Heart left ventricle (tissue), 16 donors: ENCODE measurements at regions not wholly inside any gene's neighbourhood (a gene's known extent, or its start where the extent isn't known, plus 50 kb on each side); places are given as distances from the start of the nearest gene placed in this dataset.
A peak's percentile ranks its signal among the peaks of the same experiment; 100 is the strongest.

Experiments used
- ATAC-seq, 4 donors: fragments of 200-7000 bp; cut with Tn5 transposase; one replicate each; pipeline ENCODE4 v1.9.1; 2020 to 2022; ENCODE audit warnings: moderate library complexity in 4 of 4, mild to moderate bottlenecking in 3 of 4, moderate number of reproducible peaks in 1 of 4
- DNase-seq, 5 donors: peaks; one replicate each; pipeline ENCODE4 v3.0.0-alpha.2; 2020
- H3K27ac ChIP-seq, 12 donors: fragments of 200-600 bp; sonication (generic) in 4 of 12; one replicate each; pipeline versions ENCODE4 v1.5.0 to v1.8.0; 2016 to 2022; ENCODE audit warnings: mild to moderate bottlenecking in 2 of 12
- H3K27me3 ChIP-seq, 9 donors: fragments of 200-600 bp; sonication (generic) in 2 of 9; one replicate each; pipeline versions ENCODE4 v1.5.1 to v1.8.0; 2016 to 2022; ENCODE audit warnings: mild to moderate bottlenecking in 3 of 9
- H3K36me3 ChIP-seq, 9 donors: fragments of 200-600 bp; sonication (generic) in 2 of 9; one replicate each; pipeline versions ENCODE4 v1.5.0 to v1.8.0; 2018 to 2022; ENCODE audit warnings: mild to moderate bottlenecking in 2 of 9
- H3K4me1 ChIP-seq, 12 donors: fragments of 200-600 bp; sonication (generic) in 4 of 12; one replicate each; pipeline versions ENCODE4 v1.5.0 to v1.8.0; 2016 to 2022; ENCODE audit warnings: mild to moderate bottlenecking in 3 of 12
- H3K4me3 ChIP-seq, 12 donors: fragments of 200-600 bp; sonication (generic) in 4 of 12; one replicate each; pipeline versions ENCODE4 v1.5.0 to v1.8.0; 2017 to 2022; ENCODE audit warnings: mild to moderate bottlenecking in 9 of 12, moderate library complexity in 4 of 12
- H3K9me3 ChIP-seq, 12 donors: fragments of 200-600 bp; sonication (generic) in 4 of 12; one replicate each; pipeline versions ENCODE4 v1.5.0 to v1.8.0; 2016 to 2022; ENCODE audit warnings: mild to moderate bottlenecking in 1 of 12
- POLR2A ChIP-seq, 2 donors: fragments of 450-650 bp; IDR thresholded peaks; one replicate each; pipeline ENCODE4 v1.6.1; 2017; ENCODE audit warnings: antibody characterized with exemption in 2 of 2, mild to moderate bottlenecking in 2 of 2, moderate library complexity in 2 of 2
- WGBS, 4 donors: extraction: QIAGEN DNeasy Blood & Tissue Kit in 2 of 4; methylation state at CpG; one replicate each; pipeline versions ENCODE4 v1.1.5 to v1.1.7; 2013 to 2018; 5-methylcytosine and 5-hydroxymethylcytosine counted together
- intact Hi-C, 10 donors: fragments of 100-400 bp; cut with DNase I; formaldehyde crosslinking; loops; one replicate each; pipeline versions ENCODE4 v1.11.1 to v1.14.2; 2022
- TF ChIP-seq, protein P1 (sequence below), 12 donors: fragments of 200-600 bp; sonication (generic) in 4 of 12; IDR thresholded peaks; one replicate each; pipeline versions ENCODE4 v1.5.0 to v1.8.0; 2018 to 2022; ENCODE audit warnings: antibody characterized with exemption in 12 of 12, mild to moderate bottlenecking in 5 of 12
- donor health status: ischemic (EF 13 %, LVEDD 7.1; RV severe dilation, severe dysfunction).
- donor health status: healthy with polysubstance abuse.
- donor health status: DM: no; HTN: yes; CAD: no.
- donor health status: DM: no; HTN: no; CAD: no.
- donor health status: ischemic (EF 25% LVEDD 6.9; RV normal size, moderate dysfunction).
- donor health status: ischemic (EF 25% LVEDD 5.7; RV mildly dilated, moderate dysfunction).
- donor health status: healthy.
- donor health status: DM: yes; HTN: yes; CAD: no.
- donor health status: ischemic (EF 35%, LVEDD 5.7; RV mildly dilated, moderate dysfunction).
- donor health status: nonischemic (EF 11% LVEDD 7.7; RV severe dilation, severe dysfunction).
- donor health status: DM: yes; HTN: yes; CAD: no.
- donor health status: PGD.
- donor health status: ischemic (EF 29% LVEDD 5.4; RV normal size, mild dysfunction).
- donor health status: nonischemic (EF 23%, LVEDD 6.1; RV moderate dilation, normal function).

DNA sequence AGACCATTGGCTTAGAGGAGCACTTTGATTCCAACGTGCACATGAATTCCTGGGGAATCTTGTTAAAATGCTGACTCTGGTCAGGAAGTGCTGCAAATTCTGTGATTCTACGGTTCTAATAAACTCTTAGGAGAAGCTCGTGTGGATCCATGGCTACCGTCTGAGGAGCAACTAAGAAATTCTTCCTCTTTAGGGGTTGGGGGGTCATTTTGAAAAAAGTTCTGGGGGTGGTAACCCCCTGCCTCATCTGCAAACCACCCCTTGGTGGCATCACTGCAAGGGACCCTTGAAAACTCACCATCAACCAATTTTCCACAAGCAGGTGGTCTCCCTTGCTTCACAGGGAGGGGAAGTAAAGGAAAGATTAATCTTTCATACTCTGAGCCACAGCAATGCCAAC lies 52.2 kb upstream of the IGF1R start:
- no peaks in the 10 kb centered on the region for H3K9me3 ChIP-seq
- WGBS, 4 donors: 67 to 74% (median 71%) methylated on average over 4 of the region's 4 CpGs
- intact Hi-C loops: no loop called here
- H3K27me3 ChIP-seq: peaks cover 0 to 63% (median 6%) of the 10 kb centered on the region in 9 donors
- H3K27ac ChIP-seq: peak overlapping the region in 1 of 12 donors; percentile 48
- DNase-seq (no peak), ATAC-seq (no peak)
- H3K4me1 ChIP-seq: peaks cover 0 to 16% (median 0%) of the 10 kb centered on the region in 12 donors
- no peak overlapping the region for H3K4me3 ChIP-seq
- no peaks in the 10 kb centered on the region for H3K36me3 ChIP-seq
- no peak for TF ChIP-seq POLR2A (IDR thresholded peaks at IDR 0.05)
- TF ChIP-seq, protein P1, sequence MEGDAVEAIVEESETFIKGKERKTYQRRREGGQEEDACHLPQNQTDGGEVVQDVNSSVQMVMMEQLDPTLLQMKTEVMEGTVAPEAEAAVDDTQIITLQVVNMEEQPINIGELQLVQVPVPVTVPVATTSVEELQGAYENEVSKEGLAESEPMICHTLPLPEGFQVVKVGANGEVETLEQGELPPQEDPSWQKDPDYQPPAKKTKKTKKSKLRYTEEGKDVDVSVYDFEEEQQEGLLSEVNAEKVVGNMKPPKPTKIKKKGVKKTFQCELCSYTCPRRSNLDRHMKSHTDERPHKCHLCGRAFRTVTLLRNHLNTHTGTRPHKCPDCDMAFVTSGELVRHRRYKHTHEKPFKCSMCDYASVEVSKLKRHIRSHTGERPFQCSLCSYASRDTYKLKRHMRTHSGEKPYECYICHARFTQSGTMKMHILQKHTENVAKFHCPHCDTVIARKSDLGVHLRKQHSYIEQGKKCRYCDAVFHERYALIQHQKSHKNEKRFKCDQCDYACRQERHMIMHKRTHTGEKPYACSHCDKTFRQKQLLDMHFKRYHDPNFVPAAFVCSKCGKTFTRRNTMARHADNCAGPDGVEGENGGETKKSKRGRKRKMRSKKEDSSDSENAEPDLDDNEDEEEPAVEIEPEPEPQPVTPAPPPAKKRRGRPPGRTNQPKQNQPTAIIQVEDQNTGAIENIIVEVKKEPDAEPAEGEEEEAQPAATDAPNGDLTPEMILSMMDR (IDR thresholded peaks at IDR 0.05): no peak

DNA sequence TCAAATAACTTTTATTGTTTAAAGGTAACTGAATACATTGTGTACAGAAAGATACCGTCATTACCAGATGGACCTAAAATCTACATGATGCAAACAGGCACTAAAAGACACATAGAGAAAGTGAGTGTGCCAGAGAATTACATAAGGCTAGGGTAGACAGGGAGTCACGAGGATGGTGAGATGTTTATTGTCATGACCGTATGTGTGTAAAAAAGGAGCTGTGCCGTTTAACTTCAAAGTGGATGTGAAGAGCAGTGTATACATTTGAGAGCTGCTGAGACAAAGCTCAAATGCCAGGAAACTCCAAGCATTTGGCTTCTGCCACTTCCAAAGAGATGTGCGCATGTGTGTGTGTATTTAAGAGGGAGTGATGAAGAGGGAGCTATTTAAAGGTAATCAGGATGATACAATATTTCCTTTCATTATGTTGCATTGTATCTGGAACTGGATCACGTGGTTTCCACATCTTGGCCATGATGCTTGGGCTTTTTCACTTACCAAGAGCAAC lies 51.4 kb upstream of the IGF1R start:
- ATAC-seq (no peak), DNase-seq (no peak)
- Histone ChIP-seq H3K36me3 (no peaks in the 10 kb centered on the region), H3K4me1 (peaks cover 0 to 16% (median 0%) of the 10 kb centered on the region in 12 donors), H3K27me3 (peaks cover 0 to 58% (median 9%) of the 10 kb centered on the region in 9 donors), H3K4me3 (no peak overlapping the region), H3K9me3 (no peaks in the 10 kb centered on the region), H3K27ac (peak overlapping the region in 1 of 12 donors; percentile 48)
- 36 to 53% (median 46%) methylated on average over 6 of the region's 6 CpGs for WGBS, 4 donors
- no peak for TF ChIP-seq POLR2A (IDR thresholded peaks at IDR 0.05)
- TF ChIP-seq, protein P1 (IDR thresholded peaks at IDR 0.05): no peak
- intact Hi-C loops: no loop called here

DNA sequence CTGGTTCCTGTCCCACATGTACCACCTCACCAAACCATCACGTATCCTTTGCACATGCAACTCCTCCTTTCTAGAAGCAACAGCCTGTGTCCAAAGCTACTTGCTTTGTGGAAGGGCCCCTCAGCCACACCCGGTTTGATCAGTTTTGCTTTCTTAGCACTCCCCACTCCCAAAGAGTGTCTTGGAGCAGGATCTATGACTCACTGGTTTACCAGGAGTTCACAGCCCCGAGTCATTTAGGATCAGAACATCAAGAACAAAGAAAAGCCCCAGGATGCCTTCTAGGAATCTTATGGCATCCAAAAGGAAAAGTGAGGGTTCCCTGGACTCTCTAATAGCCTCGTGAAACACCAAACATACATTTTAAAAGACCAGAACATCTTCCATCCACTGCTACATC lies 50.7 kb upstream of the IGF1R start:
- no peak for TF ChIP-seq POLR2A (IDR thresholded peaks at IDR 0.05)
- TF ChIP-seq, protein P1 (IDR thresholded peaks at IDR 0.05): no peak
- DNase-seq (no peak), ATAC-seq (no peak)
- Histone ChIP-seq H3K27ac (peak overlapping the region in 1 of 12 donors; percentile 48), H3K9me3 (no peaks in the 10 kb centered on the region), H3K27me3 (peaks cover 0 to 57% (median 7%) of the 10 kb centered on the region in 9 donors), H3K4me1 (peaks cover 0 to 16% (median 0%) of the 10 kb centered on the region in 12 donors), H3K36me3 (no peaks in the 10 kb centered on the region), H3K4me3 (no peak overlapping the region)
- WGBS, 4 donors: 53 to 58% (median 56%) methylated on average over 4 of the region's 4 CpGs
- intact Hi-C loops: no loop called here
